Suprapubic skin (tissue), 4 donors: ENCODE measurements at regions not wholly inside any gene's neighbourhood (a gene's known extent, or its start where the extent isn't known, plus 50 kb on each side); places are given as distances from the start of the nearest gene placed in this dataset.
"Not testable (repeated sequence)": the region's sequence is repeated elsewhere in the genome, so short reads cannot be mapped to it uniquely, and the experiment has no call there.

Experiments
- DNase-seq, 2 donors: peaks; one replicate each; pipeline ENCODE4 v3.0.0-alpha.2; 2019; ENCODE audit warnings: low spot score in 2 of 2
- H3K27ac ChIP-seq: fragments of 200-600 bp; sonication (generic); one replicate; pipeline ENCODE4 v1.5.1; 2019
- H3K27me3 ChIP-seq: fragments of 200-600 bp; sonication (generic); one replicate; pipeline ENCODE4 v1.5.1; 2019
- H3K36me3 ChIP-seq: fragments of 200-600 bp; sonication (generic); one replicate; pipeline ENCODE4 v1.5.1; 2019
- H3K4me1 ChIP-seq: fragments of 200-600 bp; sonication (generic); one replicate; pipeline ENCODE4 v1.5.1; 2019
- H3K4me3 ChIP-seq: fragments of 200-600 bp; sonication (generic); one replicate; pipeline ENCODE4 v1.5.1; 2019; ENCODE audit warnings: mild to moderate bottlenecking
- H3K9me3 ChIP-seq: fragments of 200-600 bp; sonication (generic); one replicate; pipeline ENCODE4 v1.5.1; 2019
- EP300 ChIP-seq: sonication (generic); formaldehyde crosslinking; IDR thresholded peaks from one replicate; pipeline ENCODE4 v1.6.1; 2017; ENCODE audit warnings: antibody characterized with exemption
- POLR2A ChIP-seq, 2 donors: fragments of 450-650 bp; IDR thresholded peaks; one replicate each; pipeline ENCODE4 v1.6.1; 2017; ENCODE audit warnings: antibody characterized with exemption in 2 of 2, mild to moderate bottlenecking in 2 of 2, moderate library complexity in 2 of 2
- POLR2AphosphoS5 ChIP-seq, 3 donors: sonication (generic); formaldehyde crosslinking; IDR thresholded peaks; one replicate each; pipeline ENCODE4 v1.6.1; 2017; ENCODE audit warnings: antibody characterized with exemption in 3 of 3
- WGBS: methylation state at CpG from one replicate; pipeline ENCODE4 v1.1.5; 2018; 5-methylcytosine and 5-hydroxymethylcytosine counted together
- TF ChIP-seq, protein P1 (sequence below), 2 donors: fragments of 200-600 bp in 1 of 2; fragments of 450-650 bp in 1 of 2; sonication (generic) in 1 of 2; IDR thresholded peaks; one replicate each; pipeline ENCODE4 v1.5.1; 2016 to 2019; ENCODE audit warnings: antibody characterized with exemption in 2 of 2, mild to moderate bottlenecking in 1 of 2, moderate library complexity in 1 of 2

- H3K27ac ChIP-seq: no peak overlapping the region
- no peaks in the 10 kb centered on the region for H3K36me3 ChIP-seq
- 75% methylated on average over 14 of the region's 14 CpGs for WGBS
- H3K4me1 ChIP-seq: peaks cover 3% of the 10 kb centered on the region
- peaks cover 8% of the 10 kb centered on the region for H3K27me3 ChIP-seq
- H3K4me3 ChIP-seq: no peak overlapping the region
- no peak for DNase-seq
- no peak for TF ChIP-seq POLR2A (IDR thresholded peaks at IDR 0.05)
- TF ChIP-seq, protein P1, sequence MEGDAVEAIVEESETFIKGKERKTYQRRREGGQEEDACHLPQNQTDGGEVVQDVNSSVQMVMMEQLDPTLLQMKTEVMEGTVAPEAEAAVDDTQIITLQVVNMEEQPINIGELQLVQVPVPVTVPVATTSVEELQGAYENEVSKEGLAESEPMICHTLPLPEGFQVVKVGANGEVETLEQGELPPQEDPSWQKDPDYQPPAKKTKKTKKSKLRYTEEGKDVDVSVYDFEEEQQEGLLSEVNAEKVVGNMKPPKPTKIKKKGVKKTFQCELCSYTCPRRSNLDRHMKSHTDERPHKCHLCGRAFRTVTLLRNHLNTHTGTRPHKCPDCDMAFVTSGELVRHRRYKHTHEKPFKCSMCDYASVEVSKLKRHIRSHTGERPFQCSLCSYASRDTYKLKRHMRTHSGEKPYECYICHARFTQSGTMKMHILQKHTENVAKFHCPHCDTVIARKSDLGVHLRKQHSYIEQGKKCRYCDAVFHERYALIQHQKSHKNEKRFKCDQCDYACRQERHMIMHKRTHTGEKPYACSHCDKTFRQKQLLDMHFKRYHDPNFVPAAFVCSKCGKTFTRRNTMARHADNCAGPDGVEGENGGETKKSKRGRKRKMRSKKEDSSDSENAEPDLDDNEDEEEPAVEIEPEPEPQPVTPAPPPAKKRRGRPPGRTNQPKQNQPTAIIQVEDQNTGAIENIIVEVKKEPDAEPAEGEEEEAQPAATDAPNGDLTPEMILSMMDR (IDR thresholded peaks at IDR 0.05): no peak
- TF ChIP-seq POLR2AphosphoS5 (IDR thresholded peaks at IDR 0.05): no peak
- no peak for TF ChIP-seq EP300
- H3K9me3 ChIP-seq: no peaks in the 10 kb centered on the region
Observed at GRCh38 chr12:34217660-34218059, 195.4 kb downstream of the ALG10 start.

GRCh38 chr12:34218193-34219045 lies 196.1 kb downstream of the ALG10 start:
- peak overlapping the region; percentile 32 for H3K4me3 ChIP-seq
- H3K27ac ChIP-seq: no peak overlapping the region
- H3K4me1 ChIP-seq: peaks cover 3% of the 10 kb centered on the region
- no peaks in the 10 kb centered on the region for H3K36me3 ChIP-seq
- 33% methylated on average over 21 of the region's 39 CpGs for WGBS
- no peaks in the 10 kb centered on the region for H3K9me3 ChIP-seq
- no peak for DNase-seq
- TF ChIP-seq EP300 (no peak), POLR2A (IDR thresholded peaks at IDR 0.05) (no peak), POLR2AphosphoS5 (IDR thresholded peaks at IDR 0.05) (no peak)
- TF ChIP-seq, protein P1 (IDR thresholded peaks at IDR 0.05): peak; percentile 34 to 79
- H3K27me3 ChIP-seq: peaks cover 8% of the 10 kb centered on the region

DNA sequence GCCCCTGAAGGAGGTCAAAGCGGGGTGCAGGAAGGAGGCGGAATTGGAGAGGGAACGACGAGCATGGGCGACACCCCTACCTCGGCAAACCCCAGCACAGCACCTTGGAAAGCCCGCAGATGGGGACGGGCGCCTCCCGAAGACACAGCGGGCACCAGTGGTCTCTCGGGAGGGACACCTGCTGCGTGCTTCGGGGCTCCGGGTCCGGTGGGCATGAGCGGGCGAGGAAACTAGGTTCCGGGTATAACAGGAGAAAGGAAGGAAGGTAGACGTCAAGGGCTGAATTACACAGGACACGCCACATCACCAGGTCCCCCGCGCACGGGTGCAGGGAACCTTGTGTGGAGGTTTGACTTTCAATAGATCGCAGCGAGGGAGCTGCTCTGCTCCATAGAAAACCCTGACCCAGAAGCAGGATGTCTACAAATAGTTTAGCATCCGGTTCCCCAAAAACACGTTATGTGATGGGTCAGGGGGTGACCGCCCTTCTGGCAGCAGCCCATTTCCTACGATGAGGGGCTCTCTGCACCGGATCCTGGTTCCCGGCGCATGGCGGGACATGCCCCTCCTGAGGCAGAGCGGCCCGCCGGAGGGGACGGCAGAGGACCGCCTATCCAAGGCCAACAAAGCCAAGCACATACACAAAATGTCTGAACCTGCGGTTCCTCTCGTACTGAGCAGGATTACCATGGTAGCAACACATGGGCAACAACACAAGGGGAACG lies 196.9 kb downstream of the ALG10 start:
- Histone ChIP-seq H3K4me3 (peak overlapping the region; percentile 32), H3K27ac (no peak overlapping the region), H3K4me1 (peaks cover 3% of the 10 kb centered on the region), H3K36me3 (no peaks in the 10 kb centered on the region), H3K27me3 (peaks cover 8% of the 10 kb centered on the region), H3K9me3 (no peaks in the 10 kb centered on the region)
- no peak for DNase-seq
- 60% methylated on average over 29 of the region's 42 CpGs for WGBS
- no peak for TF ChIP-seq EP300
- TF ChIP-seq POLR2A (IDR thresholded peaks at IDR 0.05): no peak
- no peak for TF ChIP-seq POLR2AphosphoS5 (IDR thresholded peaks at IDR 0.05)
- TF ChIP-seq, protein P1 (IDR thresholded peaks at IDR 0.05): no peak

DNA sequence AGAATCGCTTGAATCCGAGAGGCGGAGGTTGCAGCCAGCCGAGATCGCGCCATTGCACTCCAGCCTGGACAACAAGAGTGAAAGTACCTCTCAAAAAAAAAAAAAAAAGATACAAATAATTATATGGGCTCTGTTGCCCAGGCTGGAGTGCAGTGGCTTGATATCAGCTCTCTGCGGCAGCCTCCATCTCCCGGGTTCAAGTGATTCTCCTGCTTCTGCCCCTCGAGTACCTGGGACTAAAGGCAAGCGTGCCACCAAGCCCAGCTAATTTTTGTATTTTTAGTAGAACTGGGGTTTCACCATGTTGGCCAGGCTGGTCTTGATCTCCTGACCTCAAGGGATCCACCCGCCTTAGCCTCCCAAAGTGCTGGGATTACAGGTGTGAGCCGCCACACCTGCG lies 197.8 kb downstream of the ALG10 start:
- not testable (repeated sequence) for H3K27ac ChIP-seq, H3K27me3 ChIP-seq, H3K9me3 ChIP-seq, H3K4me3 ChIP-seq, DNase-seq, H3K4me1 ChIP-seq, H3K36me3 ChIP-seq
- WGBS: 93% methylated on average over 13 of the region's 13 CpGs

- TF ChIP-seq EP300 (no peak), POLR2AphosphoS5 (IDR thresholded peaks at IDR 0.05) (no peak), POLR2A (IDR thresholded peaks at IDR 0.05) (no peak)
- TF ChIP-seq, protein P1 (IDR thresholded peaks at IDR 0.05): no peak
- H3K27me3 ChIP-seq: peaks cover 8% of the 10 kb centered on the region
- no peak overlapping the region for H3K27ac ChIP-seq
- H3K4me1 ChIP-seq: peaks cover 1% of the 10 kb centered on the region
- H3K4me3 ChIP-seq: no peak overlapping the region
- WGBS: 75% methylated on average over 3 of the region's 3 CpGs
- no peaks in the 10 kb centered on the region for H3K36me3 ChIP-seq
- DNase-seq: no peak
- no peaks in the 10 kb centered on the region for H3K9me3 ChIP-seq
Observed at GRCh38 chr12:34223640-34224039, 201.3 kb downstream of the ALG10 start.

- not testable (repeated sequence) for DNase-seq, H3K36me3 ChIP-seq, H3K27me3 ChIP-seq, H3K27ac ChIP-seq, H3K4me1 ChIP-seq, H3K4me3 ChIP-seq, H3K9me3 ChIP-seq
Observed at GRCh38 chr12:34226044-34226443, 203.7 kb downstream of the ALG10 start.

- H3K4me1 ChIP-seq, H3K9me3 ChIP-seq, H3K27ac ChIP-seq, H3K27me3 ChIP-seq, H3K36me3 ChIP-seq, H3K4me3 ChIP-seq, DNase-seq: not testable (repeated sequence)
- WGBS: 52% methylated on average over 3 of the region's 3 CpGs
Observed at GRCh38 chr12:34228046-34228445, 205.8 kb downstream of the ALG10 start.

DNA sequence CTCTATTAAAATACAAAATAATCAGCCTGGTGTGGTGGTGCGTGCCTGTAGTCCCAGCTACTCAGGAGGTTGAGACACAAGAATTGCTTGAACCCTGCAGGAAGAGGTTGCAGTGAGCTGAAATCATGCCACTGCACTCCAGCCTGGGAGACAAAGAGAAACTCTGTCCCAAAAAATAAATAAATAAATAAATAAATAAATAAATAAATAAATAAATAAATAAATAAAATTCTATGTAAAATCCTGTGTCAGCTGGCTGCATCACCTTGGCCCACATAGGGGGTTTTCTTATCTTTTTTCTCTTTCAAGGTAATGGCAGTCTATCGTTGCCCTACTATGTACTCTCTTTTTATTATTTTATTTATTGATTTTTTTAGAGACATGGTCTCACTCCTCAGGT lies 206.7 kb downstream of the ALG10 start:
- not testable (repeated sequence) for DNase-seq, H3K36me3 ChIP-seq, H3K9me3 ChIP-seq, H3K27me3 ChIP-seq, H3K4me3 ChIP-seq, H3K4me1 ChIP-seq, H3K27ac ChIP-seq
- WGBS: 89% methylated on average over 2 of the region's 2 CpGs
